WERI-Rb-1 (cell line): ENCODE measurements at regions not wholly inside any gene's neighbourhood (a gene's known extent, or its start where the extent isn't known, plus 50 kb on each side); places are given as distances from the start of the nearest gene placed in this dataset.

ENCODE experiments used
- DNase-seq: peaks from one replicate; pipeline ENCODE4 v3.0.0-alpha.2; 2020
- H3K27ac ChIP-seq: fragments of 250-450 bp; sonication (Bioruptor Pico); 2 replicates; pipeline ENCODE4 v1.5.1; 2020; ENCODE audit warnings: mild to moderate bottlenecking, moderate library complexity
- H3K27me3 ChIP-seq: fragments of 250-450 bp; sonication (Bioruptor Pico); 2 replicates; pipeline ENCODE4 v1.5.1; 2021; ENCODE audit warnings: mild to moderate bottlenecking, low read depth, moderate library complexity; ENCODE audit not compliant: insufficient read depth, severe bottlenecking
- H3K36me3 ChIP-seq: fragments of 250-450 bp; sonication (Bioruptor Pico); 2 replicates; pipeline ENCODE4 v1.5.1; 2020; ENCODE audit warnings: mild to moderate bottlenecking, moderate library complexity
- H3K4me3 ChIP-seq: 2 replicates; pipeline ENCODE4 v1.5.1; 2011; ENCODE audit warnings: low read depth, mild to moderate bottlenecking, control low read depth, low read length
- H3K9me3 ChIP-seq: fragments of 250-450 bp; sonication (Bioruptor Pico); 2 replicates; pipeline ENCODE4 v1.5.1; 2021; ENCODE audit warnings: mild to moderate bottlenecking, moderate library complexity; ENCODE audit not compliant: severe bottlenecking
- TF ChIP-seq, protein P1 (sequence below): IDR thresholded peaks from 2 replicates; pipeline ENCODE4 v1.5.1; 2011; ENCODE audit warnings: low read depth, mild to moderate bottlenecking, control low read depth, inconsistent platforms, low read length

DNA sequence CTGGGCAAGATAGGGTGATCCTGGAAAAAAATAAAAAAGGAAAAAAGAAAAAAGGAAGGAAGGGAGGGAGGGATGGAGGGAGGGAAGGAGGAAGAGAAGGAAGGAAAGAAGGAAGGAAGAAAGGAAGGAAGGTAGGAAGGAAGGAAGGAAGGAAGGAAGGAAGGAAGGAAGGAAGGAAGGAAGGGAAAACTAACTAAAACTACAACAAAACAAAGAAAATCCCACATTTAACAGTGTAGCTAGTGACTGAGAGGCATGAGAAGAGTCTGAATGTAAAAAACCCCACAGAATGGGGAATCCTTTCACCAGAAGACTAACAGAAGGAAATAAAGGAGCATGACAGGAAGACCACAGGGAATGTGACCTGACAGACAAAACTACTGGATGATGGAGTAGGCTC is 345.7 kb downstream of the NOVA1 start:
- no peak overlapping the region for H3K27ac ChIP-seq
- DNase-seq: no peak
- no peaks in the 10 kb centered on the region for H3K36me3 ChIP-seq
- H3K9me3 ChIP-seq: no peaks in the 10 kb centered on the region
- H3K4me3 ChIP-seq: no peak overlapping the region
- peaks cover 4% of the 10 kb centered on the region for H3K27me3 ChIP-seq
- TF ChIP-seq, protein P1, sequence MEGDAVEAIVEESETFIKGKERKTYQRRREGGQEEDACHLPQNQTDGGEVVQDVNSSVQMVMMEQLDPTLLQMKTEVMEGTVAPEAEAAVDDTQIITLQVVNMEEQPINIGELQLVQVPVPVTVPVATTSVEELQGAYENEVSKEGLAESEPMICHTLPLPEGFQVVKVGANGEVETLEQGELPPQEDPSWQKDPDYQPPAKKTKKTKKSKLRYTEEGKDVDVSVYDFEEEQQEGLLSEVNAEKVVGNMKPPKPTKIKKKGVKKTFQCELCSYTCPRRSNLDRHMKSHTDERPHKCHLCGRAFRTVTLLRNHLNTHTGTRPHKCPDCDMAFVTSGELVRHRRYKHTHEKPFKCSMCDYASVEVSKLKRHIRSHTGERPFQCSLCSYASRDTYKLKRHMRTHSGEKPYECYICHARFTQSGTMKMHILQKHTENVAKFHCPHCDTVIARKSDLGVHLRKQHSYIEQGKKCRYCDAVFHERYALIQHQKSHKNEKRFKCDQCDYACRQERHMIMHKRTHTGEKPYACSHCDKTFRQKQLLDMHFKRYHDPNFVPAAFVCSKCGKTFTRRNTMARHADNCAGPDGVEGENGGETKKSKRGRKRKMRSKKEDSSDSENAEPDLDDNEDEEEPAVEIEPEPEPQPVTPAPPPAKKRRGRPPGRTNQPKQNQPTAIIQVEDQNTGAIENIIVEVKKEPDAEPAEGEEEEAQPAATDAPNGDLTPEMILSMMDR: no peak

DNA sequence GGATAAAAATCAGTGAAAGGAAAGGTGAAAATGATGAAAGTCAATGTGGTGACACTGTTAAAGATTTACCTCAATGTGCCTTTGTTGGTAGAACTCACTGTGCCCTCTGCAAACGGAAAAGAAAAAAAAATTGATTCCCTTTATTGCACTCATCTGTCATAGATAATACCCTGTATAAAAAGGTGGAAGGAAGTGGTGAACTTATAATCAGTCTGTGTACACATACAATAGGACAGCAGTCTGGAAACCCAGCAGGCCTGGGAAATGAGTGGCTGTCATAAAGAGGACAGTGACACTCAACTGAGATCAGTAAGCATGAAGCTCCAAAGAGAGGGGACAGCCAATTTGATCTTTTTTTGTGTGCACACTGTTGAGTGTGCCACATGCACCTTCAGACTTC is 364.7 kb downstream of the NOVA1 start:
- no peaks in the 10 kb centered on the region for H3K36me3 ChIP-seq
- no peak for DNase-seq

DNA sequence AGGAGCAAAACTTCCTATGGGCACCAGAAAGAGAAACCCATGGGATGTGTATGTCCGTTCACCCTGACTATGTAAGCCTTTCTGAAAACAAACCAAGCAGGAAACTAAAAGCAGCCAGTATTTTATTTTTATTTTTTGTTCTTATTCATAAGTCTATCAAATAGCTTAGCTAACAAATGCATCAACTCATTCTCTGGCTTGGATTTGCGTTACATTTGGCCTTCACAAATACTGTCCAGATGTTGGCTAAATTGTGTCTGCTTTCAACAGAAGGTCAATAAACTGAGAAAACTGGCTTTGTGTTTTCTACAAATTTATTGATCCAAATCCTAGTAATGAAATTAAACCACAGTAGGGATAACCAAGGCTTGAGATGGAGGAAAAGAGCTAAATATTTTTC is 379.0 kb downstream of the NOVA1 start:
- no peak for DNase-seq
- no peaks in the 10 kb centered on the region for H3K36me3 ChIP-seq
- H3K27me3 ChIP-seq: peaks cover 33% of the 10 kb centered on the region
- no peak overlapping the region for H3K4me3 ChIP-seq
- TF ChIP-seq, protein P1: no peak
- H3K9me3 ChIP-seq: no peaks in the 10 kb centered on the region
- no peak overlapping the region for H3K27ac ChIP-seq

More for the DNA sequence above, 364.7 kb downstream of the NOVA1 start:
- H3K9me3 ChIP-seq: no peaks in the 10 kb centered on the region
- H3K27me3 ChIP-seq: peaks cover 8% of the 10 kb centered on the region
- no peak overlapping the region for H3K27ac ChIP-seq
- TF ChIP-seq, protein P1: no peak
- H3K4me3 ChIP-seq: no peak overlapping the region

DNA sequence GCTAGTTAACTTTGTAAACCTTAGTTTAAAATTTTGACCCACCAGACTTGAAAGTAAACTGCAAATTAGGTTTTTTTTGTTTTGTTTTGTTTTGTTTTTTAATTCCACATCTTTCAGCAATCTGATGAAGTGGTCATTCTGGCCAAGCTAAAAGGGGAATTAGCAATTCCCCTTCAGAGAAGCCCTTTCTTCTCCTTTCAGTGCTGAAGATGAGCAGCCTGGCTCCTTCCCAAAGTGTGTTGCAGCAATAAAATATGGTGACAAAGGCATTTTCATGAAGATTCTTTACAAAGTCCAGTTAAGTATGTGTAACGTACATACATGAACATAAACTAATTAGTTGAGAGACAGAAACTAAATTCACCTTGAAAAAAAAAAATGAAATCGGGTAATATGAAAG is 380.1 kb downstream of the NOVA1 start:
- H3K27me3 ChIP-seq: peaks cover 33% of the 10 kb centered on the region
- no peak overlapping the region for H3K27ac ChIP-seq
- TF ChIP-seq, protein P1: no peak
- no peak overlapping the region for H3K4me3 ChIP-seq
- no peak for DNase-seq
- H3K36me3 ChIP-seq: no peaks in the 10 kb centered on the region
- H3K9me3 ChIP-seq: no peaks in the 10 kb centered on the region

DNA sequence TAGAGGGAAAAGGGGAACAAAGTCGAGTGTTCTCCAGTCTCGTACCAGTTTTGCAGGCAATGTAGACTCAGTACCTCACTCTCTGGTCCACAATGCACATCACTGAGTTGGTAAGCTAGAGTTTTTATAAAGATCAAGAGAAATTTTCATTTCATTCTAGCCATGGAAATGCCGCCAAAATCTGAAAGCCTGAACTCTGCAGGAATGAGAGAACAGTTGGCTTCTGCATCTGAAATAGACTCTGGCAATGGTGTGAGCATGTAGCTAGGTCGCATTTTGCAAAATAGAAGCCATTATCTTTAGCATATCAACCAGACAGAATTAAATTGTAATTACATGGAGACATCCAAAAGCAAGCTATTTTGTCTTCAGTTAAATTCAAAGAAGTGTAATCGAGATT is 381.0 kb downstream of the NOVA1 start:
- H3K27me3 ChIP-seq: peaks cover 32% of the 10 kb centered on the region
- H3K4me3 ChIP-seq: no peak overlapping the region
- H3K27ac ChIP-seq: no peak overlapping the region
- H3K36me3 ChIP-seq: no peaks in the 10 kb centered on the region
- TF ChIP-seq, protein P1: no peak
- DNase-seq: no peak
- no peaks in the 10 kb centered on the region for H3K9me3 ChIP-seq

DNA sequence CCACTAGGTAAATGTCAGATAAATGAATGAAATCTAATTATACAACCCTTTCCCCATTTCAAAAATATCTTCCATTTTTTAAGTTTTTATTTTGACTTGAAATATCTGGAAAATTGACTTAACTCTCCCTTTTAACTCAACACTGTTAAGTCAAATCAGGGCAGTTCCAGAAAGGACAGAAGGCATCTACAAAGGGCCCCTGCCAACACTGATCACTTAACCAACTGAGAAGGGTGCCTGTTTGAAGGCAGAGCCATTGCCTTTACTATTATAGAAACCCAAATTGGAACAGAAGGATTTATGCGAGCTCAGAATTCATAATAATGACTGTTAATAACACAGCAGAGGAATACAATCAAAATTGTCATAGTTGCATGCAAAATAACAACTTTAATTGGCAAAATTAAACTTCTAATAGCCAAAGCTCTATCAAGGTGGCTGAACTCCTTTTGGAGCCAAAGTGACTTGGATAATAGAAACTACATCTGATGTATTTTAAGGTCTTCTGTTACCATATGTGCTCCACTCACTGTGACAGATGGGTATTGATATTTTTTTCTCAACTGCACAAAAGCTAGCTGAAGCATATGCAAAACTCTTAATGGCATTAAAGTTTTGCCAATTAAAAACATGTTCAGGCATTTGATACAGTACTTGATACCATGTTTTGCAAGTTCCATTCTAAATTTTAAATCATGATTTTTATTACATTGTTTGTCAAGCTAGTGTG is 383.8 kb downstream of the NOVA1 start:
- Histone ChIP-seq H3K4me3 (no peak overlapping the region), H3K27ac (no peak overlapping the region), H3K9me3 (no peaks in the 10 kb centered on the region), H3K36me3 (no peaks in the 10 kb centered on the region), H3K27me3 (peaks cover 25% of the 10 kb centered on the region)
- TF ChIP-seq, protein P1: no peak
- no peak for DNase-seq
